AG10803 (cell line): ENCODE measurements at regions not wholly inside any gene's neighbourhood (a gene's known extent, or its start where the extent isn't known, plus 50 kb on each side); places are given as distances from the start of the nearest gene placed in this dataset.
"Not testable (repeated sequence)": the region's sequence is repeated elsewhere in the genome, so short reads cannot be mapped to it uniquely, and the experiment has no call there.

Experiments
- DNase-seq: peaks from one replicate; pipeline ENCODE4 v3.0.0; 2010; ENCODE audit warnings: low read depth
- H3K4me3 ChIP-seq: 2 replicates; pipeline ENCODE4 v1.5.1; 2011; ENCODE audit warnings: mild to moderate bottlenecking, low read length, control low read depth
- CTCF ChIP-seq: conservative IDR thresholded peaks from 2 replicates; pipeline ENCODE4 v1.5.1; 2011; ENCODE audit warnings: mild to moderate bottlenecking, low read length, control low read depth, inconsistent platforms

- DNase-seq, result no peak
- no peak for TF ChIP-seq CTCF
- no peak overlapping the region for H3K4me3 ChIP-seq
Measured at GRCh38 chr5:71786337-71787055, 67.4 kb downstream of the CARTPT start.

DNA sequence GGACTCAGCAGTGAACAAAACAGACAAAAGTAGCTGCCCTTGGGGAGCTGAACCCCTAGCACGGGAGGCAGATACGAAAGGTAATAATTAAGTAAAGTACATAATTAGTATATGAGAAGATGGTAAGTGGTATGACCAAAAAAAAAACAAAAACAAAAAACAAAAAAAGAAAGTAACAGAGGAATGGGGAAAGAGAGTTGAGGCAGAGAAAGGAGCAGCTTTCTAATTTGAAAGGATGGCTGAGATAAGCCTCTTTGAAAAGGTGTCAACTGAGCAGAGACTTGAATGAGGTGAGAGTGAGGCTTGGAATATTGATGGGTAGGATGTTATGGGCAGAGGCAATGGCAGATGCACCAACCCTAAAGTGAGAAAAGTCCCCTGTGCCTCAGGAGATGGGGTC lies 69.7 kb downstream of the CARTPT start:
- DNase-seq, result no peak
- H3K4me3 ChIP-seq, result no peak overlapping the region
- TF ChIP-seq CTCF, result no peak

DNA sequence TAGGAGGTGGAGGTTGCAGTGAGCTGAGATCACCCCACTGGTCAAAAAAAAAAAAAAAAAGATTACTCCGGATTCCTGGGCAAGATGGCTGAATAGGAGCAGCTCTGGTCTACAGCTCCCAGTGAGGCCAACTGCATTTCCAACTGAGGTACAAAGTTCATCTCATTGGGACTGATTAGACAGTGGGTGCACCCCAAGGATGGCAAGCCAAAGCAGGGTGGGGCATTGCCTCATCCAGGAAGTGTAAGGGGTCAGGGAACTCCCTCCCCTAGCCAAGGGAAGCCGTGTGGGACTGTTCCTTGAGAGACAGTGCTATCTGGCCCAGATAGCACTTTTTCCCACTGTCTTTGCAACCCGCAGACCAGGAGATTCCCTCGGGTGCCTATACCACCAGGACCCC lies 70.7 kb downstream of the CARTPT start:
- no peak overlapping the region for H3K4me3 ChIP-seq
- no peak for TF ChIP-seq CTCF
- DNase-seq, result no peak

DNA sequence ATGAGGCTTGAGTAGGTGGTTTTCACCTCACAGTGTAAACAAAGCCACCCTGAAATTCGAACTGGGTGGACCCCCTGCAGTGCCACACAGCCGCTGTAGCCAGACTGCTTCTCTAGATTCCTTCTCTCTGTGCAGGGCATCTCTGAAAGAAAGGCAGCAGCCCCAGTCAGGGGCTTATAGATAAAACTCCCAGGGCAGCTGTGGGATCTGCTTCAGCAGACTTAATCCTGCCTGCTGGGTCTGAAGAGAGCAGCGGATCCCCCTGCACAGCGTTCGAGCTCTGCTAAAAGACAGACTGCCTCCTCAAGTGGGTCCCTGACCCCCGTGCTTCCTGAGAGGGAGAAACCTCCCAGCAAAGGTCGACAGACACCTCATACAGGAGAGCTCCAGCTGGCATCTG lies 71.4 kb downstream of the CARTPT start:
- TF ChIP-seq CTCF, result no peak
- H3K4me3 ChIP-seq, result no peak overlapping the region
- no peak for DNase-seq

GRCh38 chr5:71792041-71792440 lies 73.0 kb downstream of the CARTPT start:
- not testable (repeated sequence) for H3K4me3 ChIP-seq, DNase-seq

GRCh38 chr5:71794061-71794695 lies 75.1 kb downstream of the CARTPT start:
- H3K4me3 ChIP-seq, result no peak overlapping the region
- TF ChIP-seq CTCF, result no peak
- no peak for DNase-seq

- DNase-seq, result no peak
- TF ChIP-seq CTCF, result no peak
- H3K4me3 ChIP-seq, result no peak overlapping the region
Measured at GRCh38 chr5:71802673-71803072, 83.6 kb downstream of the CARTPT start.
